IMR-90 (cell line): ENCODE measurements at regions not wholly inside any gene's neighbourhood (a gene's known extent, or its start where the extent isn't known, plus 50 kb on each side); places are given as distances from the start of the nearest gene placed in this dataset.

ENCODE experiments used
- BHLHE40 ChIP-seq: fragments of 150-350 bp; IDR thresholded peaks from 2 replicates; pipeline ENCODE4 v1.6.1; 2016; ENCODE audit warnings: mild to moderate bottlenecking, low read depth, low read length
- CTCF ChIP-seq: conservative IDR thresholded peaks from 2 replicates; pipeline ENCODE4 v1.5.1; 2012; ENCODE audit warnings: mild to moderate bottlenecking, low read depth, low read length, improper control_type of control experiment
- ELK1 ChIP-seq: fragments of 150-350 bp; IDR thresholded peaks from 2 replicates; pipeline ENCODE4 v1.6.1; 2016; ENCODE audit warnings: low read depth, mild to moderate bottlenecking, low read length, moderate library complexity, borderline replicate concordance
- MAFK ChIP-seq: IDR thresholded peaks from 2 replicates; pipeline ENCODE4 v1.6.1; 2012; ENCODE audit warnings: low read depth, low read length, improper control_type of control experiment
- MAZ ChIP-seq: IDR thresholded peaks from 2 replicates; pipeline ENCODE4 v1.6.1; 2012; ENCODE audit warnings: low read depth, mild to moderate bottlenecking, low read length, improper control_type of control experiment, moderate library complexity, borderline replicate concordance
- MXI1 ChIP-seq: IDR thresholded peaks from 2 replicates; pipeline ENCODE4 v1.6.1; 2012; ENCODE audit warnings: low read depth, mild to moderate bottlenecking, low read length, moderate library complexity, borderline replicate concordance
- POLR2A ChIP-seq: IDR thresholded peaks from 2 replicates; pipeline ENCODE4 v1.6.1; 2012; ENCODE audit warnings: mild to moderate bottlenecking, low read depth, low read length
- RFX5 ChIP-seq: IDR thresholded peaks from 2 replicates; pipeline ENCODE4 v1.8.0; 2012; ENCODE audit warnings: low read depth, mild to moderate bottlenecking, low read length, moderate library complexity
- SMC3 ChIP-seq: fragments of 150-350 bp; IDR thresholded peaks from 2 replicates; pipeline ENCODE4 v1.6.1; 2016; ENCODE audit warnings: low read depth, mild to moderate bottlenecking, antibody characterized with exemption, low read length, moderate library complexity

- TF ChIP-seq POLR2A (no peak), CTCF (no peak), SMC3 (no peak), RFX5 (no peak), MAFK (no peak), BHLHE40 (no peak), MAZ (no peak), MXI1 (no peak), ELK1 (no peak)
Measured at GRCh38 chr5:38789777-38790176, 56.0 kb upstream of the OSMR start.
